SU-DHL-6 (cell line): ENCODE measurements at regions not wholly inside any gene's neighbourhood (a gene's known extent, or its start where the extent isn't known, plus 50 kb on each side); places are given as distances from the start of the nearest gene placed in this dataset.

Experiments
- EZH2phosphoT487 ChIP-seq: fragments of 200-600 bp; sonication (generic), shearing (Covaris generic); conservative IDR thresholded peaks from 2 replicates; pipeline ENCODE4 v1.6.1; 2018; ENCODE audit warnings: mild to moderate bottlenecking, antibody characterized with exemption, low read length, moderate library complexity, mixed read lengths
- TF ChIP-seq, protein P1 (sequence below): fragments of 200-600 bp; sonication (generic); IDR thresholded peaks from one replicate; pipeline ENCODE4 v1.5.1; 2017; ENCODE audit warnings: antibody characterized with exemption, mild to moderate bottlenecking, low read length, moderate library complexity; ENCODE audit not compliant: insufficient read depth, poor library complexity, severe bottlenecking

DNA sequence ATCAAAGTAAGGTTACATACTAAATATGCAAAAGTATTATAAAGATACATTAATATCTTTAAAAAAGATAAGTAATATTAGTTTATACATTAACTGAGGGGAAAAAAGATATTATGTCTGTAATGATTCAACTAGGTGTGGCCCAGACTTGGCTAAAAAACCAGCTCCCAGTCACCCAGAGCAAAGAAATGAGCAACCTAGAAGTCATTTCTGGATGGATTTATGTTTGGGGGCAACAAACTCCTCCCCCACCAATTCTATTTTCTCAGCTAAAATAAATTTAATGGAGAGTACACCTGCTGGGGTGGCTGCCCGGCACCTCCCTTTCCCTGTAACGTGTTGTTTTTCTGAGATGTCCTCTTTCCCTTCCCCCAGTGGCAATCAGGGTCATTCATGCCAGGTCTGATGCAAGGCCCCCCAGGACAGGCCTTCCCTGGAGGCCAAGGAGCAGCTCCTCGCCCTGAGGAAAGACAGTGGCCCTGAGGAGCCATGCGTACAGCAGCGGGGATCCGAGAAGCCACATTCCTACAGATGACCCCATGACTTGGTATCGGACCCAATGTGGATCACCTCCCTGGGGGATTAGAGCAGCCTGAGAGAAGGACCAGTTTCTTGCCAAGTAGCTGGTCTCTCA, 78.6 kb upstream of the DOCK9 start:
- TF ChIP-seq, protein P1, sequence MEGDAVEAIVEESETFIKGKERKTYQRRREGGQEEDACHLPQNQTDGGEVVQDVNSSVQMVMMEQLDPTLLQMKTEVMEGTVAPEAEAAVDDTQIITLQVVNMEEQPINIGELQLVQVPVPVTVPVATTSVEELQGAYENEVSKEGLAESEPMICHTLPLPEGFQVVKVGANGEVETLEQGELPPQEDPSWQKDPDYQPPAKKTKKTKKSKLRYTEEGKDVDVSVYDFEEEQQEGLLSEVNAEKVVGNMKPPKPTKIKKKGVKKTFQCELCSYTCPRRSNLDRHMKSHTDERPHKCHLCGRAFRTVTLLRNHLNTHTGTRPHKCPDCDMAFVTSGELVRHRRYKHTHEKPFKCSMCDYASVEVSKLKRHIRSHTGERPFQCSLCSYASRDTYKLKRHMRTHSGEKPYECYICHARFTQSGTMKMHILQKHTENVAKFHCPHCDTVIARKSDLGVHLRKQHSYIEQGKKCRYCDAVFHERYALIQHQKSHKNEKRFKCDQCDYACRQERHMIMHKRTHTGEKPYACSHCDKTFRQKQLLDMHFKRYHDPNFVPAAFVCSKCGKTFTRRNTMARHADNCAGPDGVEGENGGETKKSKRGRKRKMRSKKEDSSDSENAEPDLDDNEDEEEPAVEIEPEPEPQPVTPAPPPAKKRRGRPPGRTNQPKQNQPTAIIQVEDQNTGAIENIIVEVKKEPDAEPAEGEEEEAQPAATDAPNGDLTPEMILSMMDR = no peak
- TF ChIP-seq EZH2phosphoT487 = no peak
